GM21529 (cell line): ENCODE measurements at regions not wholly inside any gene's neighbourhood (a gene's known extent, or its start where the extent isn't known, plus 50 kb on each side); places are given as distances from the start of the nearest gene placed in this dataset.
"Not testable (repeated sequence)": the region's sequence is repeated elsewhere in the genome, so short reads cannot be mapped to it uniquely, and the experiment has no call there.

Experiments
- ATAC-seq: cut with Tn5 transposase; IDR thresholded peaks from one replicate; pipeline ENCODE4 v1.9.1; 2021; ENCODE audit not compliant: unreplicated experiment

GRCh38 chr14:87443787-87444186 is 549.2 kb downstream of the GALC start:
- no peak for ATAC-seq

- ATAC-seq: no peak
Observed at GRCh38 chr14:87443039-87443438, 549.9 kb downstream of the GALC start.

GRCh38 chr14:87437158-87437557 is 555.8 kb downstream of the GALC start:
- no peak for ATAC-seq

- ATAC-seq: no peak
Observed at GRCh38 chr14:87434680-87435079, 558.3 kb downstream of the GALC start.

GRCh38 chr14:87434011-87434410 is 559.0 kb downstream of the GALC start:
- ATAC-seq: no peak

GRCh38 chr14:87432698-87433097 is 560.3 kb downstream of the GALC start:
- no peak for ATAC-seq

GRCh38 chr14:87430810-87431209 is 562.2 kb downstream of the GALC start:
- no peak for ATAC-seq

GRCh38 chr14:87430214-87430613 is 562.8 kb downstream of the GALC start:
- no peak for ATAC-seq

- no peak for ATAC-seq
Observed at GRCh38 chr14:87419925-87420324, 573.1 kb downstream of the GALC start.

GRCh38 chr14:87411370-87411769 is 581.6 kb downstream of the GALC start:
- ATAC-seq: no peak

- ATAC-seq: no peak
Observed at GRCh38 chr14:87409393-87409792, 583.6 kb downstream of the GALC start.

- ATAC-seq: no peak
Observed at GRCh38 chr14:87407344-87407743, 585.6 kb downstream of the GALC start.

- no peak for ATAC-seq
Observed at GRCh38 chr14:87405563-87405962, 587.4 kb downstream of the GALC start.

- ATAC-seq: no peak
Observed at GRCh38 chr14:87397499-87397898, 595.5 kb downstream of the GALC start.

- ATAC-seq: no peak
Observed at GRCh38 chr14:87391066-87391465, 601.9 kb downstream of the GALC start.

- no peak for ATAC-seq
Observed at GRCh38 chr14:87388946-87389345, 604.0 kb downstream of the GALC start.

- ATAC-seq: no peak
Observed at GRCh38 chr14:87387806-87388205, 605.2 kb downstream of the GALC start.

GRCh38 chr14:87386524-87386923 is 606.5 kb downstream of the GALC start:
- no peak for ATAC-seq

- ATAC-seq: no peak
Observed at GRCh38 chr14:87380054-87380453, 612.9 kb downstream of the GALC start.

- ATAC-seq: no peak
Observed at GRCh38 chr14:87368751-87369150, 624.2 kb downstream of the GALC start.

GRCh38 chr14:87360246-87360645 is 632.7 kb downstream of the GALC start:
- ATAC-seq: not testable (repeated sequence)

- no peak for ATAC-seq
Observed at GRCh38 chr14:87351007-87351406, 642.0 kb downstream of the GALC start.

GRCh38 chr14:87349921-87350320 is 643.1 kb downstream of the GALC start:
- no peak for ATAC-seq

- ATAC-seq: no peak
Observed at GRCh38 chr14:87343652-87344051, 649.3 kb downstream of the GALC start.
